Cardiac fibroblast (primary cell): ENCODE measurements at regions not wholly inside any gene's neighbourhood (a gene's known extent, or its start where the extent isn't known, plus 50 kb on each side); places are given as distances from the start of the nearest gene placed in this dataset.
A peak's percentile ranks its signal among the peaks of the same experiment; 100 is the strongest.

Experiments
- DNase-seq, 2 donors: peaks; one replicate each; pipeline versions ENCODE4 v3.0.0 to v3.0.0-alpha.2; 2010; ENCODE audit warnings: low read depth in 2 of 2
- H3K4me3 ChIP-seq, 2 donors: replicated peaks in 1 of 2; 1 replicate in 1 of 2; 2 replicates in 1 of 2; pipeline ENCODE4 v1.5.1; 2011; ENCODE audit warnings: low read depth in 2 of 2, low read length in 2 of 2, mild to moderate bottlenecking in 2 of 2, moderate library complexity in 1 of 2
- CTCF ChIP-seq: IDR thresholded peaks from one replicate; pipeline ENCODE4 v1.5.1; 2011; ENCODE audit warnings: low read depth, mild to moderate bottlenecking, low read length, inconsistent platforms

- H3K4me3 ChIP-seq = no peak overlapping the region
- no peak for TF ChIP-seq CTCF
- DNase-seq = no peak
These were observed 136.9 kb upstream of the ZC3H12C start for GRCh38 chr11:109956124-109956793.

- no peak overlapping the region for H3K4me3 ChIP-seq
- no peak for TF ChIP-seq CTCF
- DNase-seq = no peak
These were observed 136.2 kb upstream of the ZC3H12C start for GRCh38 chr11:109957000-109957399.

GRCh38 chr11:109957601-109958000 lies 135.6 kb upstream of the ZC3H12C start:
- H3K4me3 ChIP-seq = no peak overlapping the region
- no peak for DNase-seq
- no peak for TF ChIP-seq CTCF

- H3K4me3 ChIP-seq = no peak overlapping the region
- DNase-seq = no peak
- TF ChIP-seq CTCF = no peak
These were observed 134.9 kb upstream of the ZC3H12C start for GRCh38 chr11:109958131-109958820.

DNA sequence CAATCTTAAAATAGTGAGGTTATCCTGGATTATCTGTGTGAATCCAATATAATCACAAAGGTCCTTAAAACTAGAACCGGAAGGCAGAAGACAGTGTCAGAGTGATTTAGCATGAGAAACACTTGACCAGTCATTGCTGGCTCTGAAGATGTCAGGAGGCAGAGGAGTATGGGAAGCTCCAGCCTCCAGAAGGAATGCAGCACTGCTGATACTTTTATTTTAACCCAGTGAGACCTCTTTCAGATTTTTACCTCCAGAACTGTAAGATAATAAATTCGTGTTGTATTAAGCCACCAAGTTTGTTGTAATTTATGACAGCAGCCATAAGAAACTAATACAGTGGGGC lies 134.4 kb upstream of the ZC3H12C start:
- TF ChIP-seq CTCF = no peak
- H3K4me3 ChIP-seq = no peak overlapping the region
- DNase-seq = no peak

GRCh38 chr11:109960831-109961230 lies 132.4 kb upstream of the ZC3H12C start:
- H3K4me3 ChIP-seq = no peak overlapping the region
- DNase-seq = peak; percentile 93 to 97
- no peak for TF ChIP-seq CTCF
